ENCODE measurements at regions not wholly inside any gene's neighbourhood (a gene's known extent, or its start where the extent isn't known, plus 50 kb on each side); places are given as distances from the start of the nearest gene placed in this dataset.

GRCh38 chr5:124552526-124552925, 193.9 kb downstream of the ZNF608 start:
- no peak for DNase-seq (ENCODE audit: extremely low spot score)
- ChIA-PET POLR2A (no interaction called here), CTCF (no interaction called here)
- TF ChIP-seq CTCF (IDR thresholded peaks at IDR 0.05; ENCODE audit: control extremely low read depth, extremely low read depth, low read depth, missing control alignments) = no peak

DNA sequence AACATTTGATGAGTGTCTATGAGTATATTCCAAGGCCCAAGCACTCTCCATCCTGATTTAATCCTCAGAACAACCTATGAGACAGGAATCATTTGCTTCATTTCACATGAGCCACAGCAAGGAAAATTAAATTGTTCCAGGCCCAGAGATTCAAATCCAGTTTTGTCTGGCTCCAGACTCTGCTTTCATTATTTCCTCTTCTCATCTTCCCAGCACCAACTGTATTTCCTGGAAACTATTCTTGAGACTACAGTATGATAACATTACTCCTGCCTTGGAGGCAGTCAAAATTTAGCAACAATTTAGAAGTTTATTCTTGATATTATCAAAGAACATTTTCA, 194.5 kb downstream of the ZNF608 start:
- no peak for TF ChIP-seq CTCF (IDR thresholded peaks at IDR 0.05; ENCODE audit: control extremely low read depth, extremely low read depth, low read depth, missing control alignments)
- POLR2A ChIA-PET = no interaction called here
- no peak for DNase-seq (ENCODE audit: extremely low spot score)
- CTCF ChIA-PET = no interaction called here

DNA sequence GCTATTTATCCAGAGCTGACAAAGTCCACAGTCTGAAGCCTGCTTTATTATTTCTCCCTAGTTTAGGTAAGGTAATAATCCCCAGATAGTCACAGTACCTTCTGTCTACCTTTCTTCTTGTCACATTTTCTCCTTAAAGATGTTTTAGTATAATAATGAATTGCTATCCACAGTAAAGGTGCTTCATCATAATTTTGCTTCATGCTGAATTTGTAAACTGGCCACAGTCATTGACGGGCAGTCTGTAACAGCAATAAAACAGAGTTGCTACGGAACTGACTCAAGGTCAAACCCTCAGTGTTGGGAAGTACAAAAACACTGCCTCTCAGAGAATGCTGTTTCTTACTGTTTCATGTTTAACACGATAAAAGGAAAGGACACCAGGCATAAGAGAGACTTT, 195.7 kb downstream of the ZNF608 start:
- no peak for DNase-seq (ENCODE audit: extremely low spot score)
- POLR2A ChIA-PET = no interaction called here
- no peak for TF ChIP-seq CTCF (IDR thresholded peaks at IDR 0.05; ENCODE audit: control extremely low read depth, extremely low read depth, low read depth, missing control alignments)
- CTCF ChIA-PET = no interaction called here

GRCh38 chr5:124549891-124550436, 196.5 kb downstream of the ZNF608 start:
- TF ChIP-seq CTCF (IDR thresholded peaks at IDR 0.05; ENCODE audit: control extremely low read depth, extremely low read depth, low read depth, missing control alignments) = no peak
- no peak for DNase-seq (ENCODE audit: extremely low spot score)
- ChIA-PET POLR2A (no interaction called here), CTCF (interaction anchor here (1.5 kb wide), 1 partner anchor 15 kb away, joined by 3 read pairs; no protein-coding TSS in a partner anchor)

- TF ChIP-seq CTCF (IDR thresholded peaks at IDR 0.05; ENCODE audit: control extremely low read depth, extremely low read depth, low read depth, missing control alignments) = no peak
- CTCF ChIA-PET = interaction anchor here (1.0 kb wide), 1 partner anchor 12 kb away, joined by 3 read pairs; no protein-coding TSS in a partner anchor
- POLR2A ChIA-PET = no interaction called here
- no peak for DNase-seq (ENCODE audit: extremely low spot score)
Measured at GRCh38 chr5:124546643-124547042, 199.8 kb downstream of the ZNF608 start.

GRCh38 chr5:124544366-124545055, 201.9 kb downstream of the ZNF608 start:
- TF ChIP-seq CTCF (IDR thresholded peaks at IDR 0.05; ENCODE audit: control extremely low read depth, extremely low read depth, low read depth, missing control alignments) = no peak
- ChIA-PET CTCF (no interaction called here), POLR2A (no interaction called here)
- DNase-seq (ENCODE audit: extremely low spot score) = no peak
